WTC11 (cell line): ENCODE measurements at regions not wholly inside any gene's neighbourhood (a gene's known extent, or its start where the extent isn't known, plus 50 kb on each side); places are given as distances from the start of the nearest gene placed in this dataset.

Source experiments
- ATAC-seq: fragments of 200-7000 bp; cut with Tn5 transposase; 2 replicates; pipeline ENCODE4 v1.10.0; 2021; ENCODE audit warnings: mild to moderate bottlenecking, moderate library complexity
- CTCF ChIA-PET: fragments of 300-600 bp; sonication (Branson Sonifier 250); formaldehyde crosslinking; loops from one replicate; lab custom pipeline; 2021; ENCODE audit warnings: antibody characterized with exemption; lab: Charles Lee
- POLR2A ChIA-PET: fragments of 350-600 bp; sonication (Branson Sonifier 250); formaldehyde crosslinking; loops from one replicate; lab custom pipeline; 2021; ENCODE audit warnings: antibody characterized with exemption; lab: Charles Lee
- DNase-seq: peaks from one replicate; pipeline ENCODE4 v3.0.0; 2021; ENCODE audit warnings: low spot score
- H3K27ac Mint-ChIP-seq: 2 replicates; pipeline ENCODE4 v1.8.0; 2021; ENCODE audit warnings: mixed read lengths
- H3K27me3 Mint-ChIP-seq: 2 replicates; pipeline ENCODE4 v1.8.0; 2021; ENCODE audit warnings: low read depth, mild to moderate bottlenecking, moderate library complexity, mixed read lengths
- H3K36me3 Mint-ChIP-seq: 2 replicates; pipeline ENCODE4 v1.8.0; 2021; ENCODE audit warnings: mixed read lengths
- H3K4me1 Mint-ChIP-seq: 2 replicates; pipeline ENCODE4 v1.8.0; 2022; ENCODE audit warnings: mixed read lengths
- H3K4me3 Mint-ChIP-seq: 2 replicates; pipeline ENCODE4 v1.8.0; 2021; ENCODE audit warnings: mild to moderate bottlenecking, moderate library complexity, mixed read lengths
- H3K9me3 Mint-ChIP-seq: 2 replicates; pipeline ENCODE4 v1.8.0; 2021; ENCODE audit warnings: mixed read lengths
- AR ChIP-seq: fragments of 250-450 bp; sonication (Bioruptor Pico); IDR thresholded peaks from 2 replicates; pipeline ENCODE4 v1.9.0; 2021; ENCODE audit warnings: mild to moderate bottlenecking
- CBFB ChIP-seq: sonication (generic); formaldehyde crosslinking; IDR thresholded peaks from 2 replicates; pipeline ENCODE4 v1.8.1; 2022; ENCODE audit warnings: mild to moderate bottlenecking, low read depth, missing genetic modification reagents
- CREM ChIP-seq: sonication (generic); formaldehyde crosslinking; IDR thresholded peaks from 2 replicates; pipeline ENCODE4 v1.8.1; 2022; ENCODE audit warnings: mild to moderate bottlenecking, missing genetic modification reagents, moderate library complexity
- E2F4 ChIP-seq: sonication (generic); formaldehyde crosslinking; IDR thresholded peaks from 2 replicates; pipeline ENCODE4 v1.8.1; 2022; ENCODE audit warnings: low read depth, mild to moderate bottlenecking, moderate library complexity, missing genetic modification reagents, borderline replicate concordance
- ELF4 ChIP-seq: sonication (generic); formaldehyde crosslinking; IDR thresholded peaks from 2 replicates; pipeline ENCODE4 v1.8.1; 2022; ENCODE audit warnings: low read depth, mild to moderate bottlenecking, moderate library complexity, missing genetic modification reagents
- EMX1 ChIP-seq: fragments of 250-450 bp; sonication (Bioruptor Pico); IDR thresholded peaks from 2 replicates; pipeline ENCODE4 v1.8.0; 2021; ENCODE audit warnings: mild to moderate bottlenecking
- ETV6 ChIP-seq: sonication (generic); formaldehyde crosslinking; IDR thresholded peaks from 2 replicates; pipeline ENCODE4 v1.8.1; 2022; ENCODE audit warnings: mild to moderate bottlenecking, missing genetic modification reagents
- FOXJ3 ChIP-seq: sonication (generic); formaldehyde crosslinking; IDR thresholded peaks from 2 replicates; pipeline ENCODE4 v1.9.0; 2021; ENCODE audit warnings: missing genetic modification reagents, mild to moderate bottlenecking, borderline replicate concordance
- HMGA2 ChIP-seq: fragments of 250-450 bp; sonication (Bioruptor Pico); IDR thresholded peaks from 2 replicates; pipeline ENCODE4 v1.4.0; 2021; ENCODE audit warnings: mild to moderate bottlenecking, moderate library complexity
- IRF2 ChIP-seq: sonication (generic); formaldehyde crosslinking; IDR thresholded peaks from 2 replicates; pipeline ENCODE4 v1.8.0; 2022; ENCODE audit warnings: low read depth, missing genetic modification reagents, borderline replicate concordance
- KAT7 ChIP-seq: sonication (generic); formaldehyde crosslinking; IDR thresholded peaks from 2 replicates; pipeline ENCODE4 v1.8.1; 2023; ENCODE audit warnings: missing genetic modification reagents, mild to moderate bottlenecking, borderline replicate concordance
- NR3C1 ChIP-seq: sonication (generic); formaldehyde crosslinking; conservative IDR thresholded peaks from 2 replicates; pipeline ENCODE4 v1.8.1; 2023; ENCODE audit warnings: low read depth, mild to moderate bottlenecking, missing genetic modification reagents
- PRRX2 ChIP-seq: fragments of 250-450 bp; sonication (Bioruptor Pico); IDR thresholded peaks from 2 replicates; pipeline ENCODE4 v1.8.0; 2021; ENCODE audit warnings: mild to moderate bottlenecking
- SMAD3 ChIP-seq: sonication (generic); formaldehyde crosslinking; IDR thresholded peaks from 2 replicates; pipeline ENCODE4 v1.8.0; 2022; ENCODE audit warnings: missing genetic modification reagents, mild to moderate bottlenecking, borderline replicate concordance
- ZBTB43 ChIP-seq: sonication (generic); formaldehyde crosslinking; IDR thresholded peaks from 2 replicates; pipeline ENCODE4 v1.8.1; 2023; ENCODE audit warnings: mild to moderate bottlenecking, missing genetic modification reagents
- ZNF232 ChIP-seq: sonication (generic); formaldehyde crosslinking; IDR thresholded peaks from 2 replicates; pipeline ENCODE4 v1.8.0; 2022; ENCODE audit warnings: mild to moderate bottlenecking, missing genetic modification reagents
- ZNF317 ChIP-seq: sonication (generic); formaldehyde crosslinking; IDR thresholded peaks from 2 replicates; pipeline ENCODE4 v1.8.1; 2023; ENCODE audit warnings: low read depth, mild to moderate bottlenecking, moderate library complexity, missing genetic modification reagents, borderline replicate concordance
- ZNF425 ChIP-seq: fragments of 250-450 bp; sonication (Bioruptor Pico); conservative IDR thresholded peaks from 2 replicates; pipeline ENCODE4 v1.9.0; 2021; ENCODE audit warnings: mild to moderate bottlenecking

- POLR2A ChIA-PET = no interaction called here
- CTCF ChIA-PET = no interaction called here
- H3K27me3 Mint-ChIP-seq = no peaks in the 10 kb centered on the region
- DNase-seq (no peak), ATAC-seq (no peak)
- H3K4me3 Mint-ChIP-seq = no peak overlapping the region
- no peak for TF ChIP-seq ZNF317 (CRISPR knock-in tag)
- no peak for TF ChIP-seq E2F4 (CRISPR knock-in tag)
- no peak for TF ChIP-seq FOXJ3 (CRISPR knock-in tag)
- no peak for TF ChIP-seq PRRX2 (CRISPR knock-in tag)
- no peak for TF ChIP-seq EMX1 (CRISPR knock-in tag)
- no peak for TF ChIP-seq AR (CRISPR knock-in tag)
- no peak for TF ChIP-seq SMAD3 (CRISPR knock-in tag)
- TF ChIP-seq HMGA2 (CRISPR knock-in tag) = no peak
- TF ChIP-seq KAT7 (CRISPR knock-in tag) = no peak
- TF ChIP-seq ZNF232 (CRISPR knock-in tag) = no peak
- TF ChIP-seq CREM = no peak
- no peak for TF ChIP-seq ZNF425 (CRISPR knock-in tag)
- TF ChIP-seq ZBTB43 (CRISPR knock-in tag) = no peak
- no peak for TF ChIP-seq ETV6 (CRISPR knock-in tag)
- TF ChIP-seq CBFB = no peak
- TF ChIP-seq NR3C1 (CRISPR knock-in tag) = no peak
- TF ChIP-seq IRF2 (CRISPR knock-in tag) = no peak
- H3K4me1 Mint-ChIP-seq = peaks cover 3% of the 10 kb centered on the region
- H3K36me3 Mint-ChIP-seq = no peaks in the 10 kb centered on the region
- H3K9me3 Mint-ChIP-seq = peaks cover 13% of the 10 kb centered on the region
- no peak overlapping the region for H3K27ac Mint-ChIP-seq
These were observed 572.4 kb downstream of the AMY1C start for GRCh38 chr1:104322131-104322530.

GRCh38 chr1:104329278-104329677 is 579.6 kb downstream of the AMY1C start:
- Mint-ChIP-seq H3K27ac (no peak overlapping the region), H3K36me3 (no peaks in the 10 kb centered on the region)
- DNase-seq (no peak), ATAC-seq (no peak)
- POLR2A ChIA-PET = no interaction called here
- CTCF ChIA-PET = no interaction called here
- TF ChIP-seq IRF2 (CRISPR knock-in tag) (no peak), ELF4 (no peak)
- TF ChIP-seq, all 79 proteins: peak for 0
- Mint-ChIP-seq H3K4me1 (no peaks in the 10 kb centered on the region), H3K4me3 (no peak overlapping the region), H3K9me3 (peaks cover 7% of the 10 kb centered on the region), H3K27me3 (no peaks in the 10 kb centered on the region)
